Panc1 (cell line): ENCODE measurements at regions not wholly inside any gene's neighbourhood (a gene's known extent, or its start where the extent isn't known, plus 50 kb on each side); places are given as distances from the start of the nearest gene placed in this dataset.

Source experiments
- ATAC-seq: fragments of 200-7000 bp; cut with Tn5 transposase; 2 replicates; pipeline ENCODE4 v1.9.1; 2020; ENCODE audit warnings: mild to moderate bottlenecking, moderate library complexity
- BruUV-seq: library from RNA; stranded (reverse); fragments of 400-500 nt; replicated peaks from 2 replicates; lab custom pipeline; 2021; lab: Mats Ljungman, UMichigan
- CTCF ChIA-PET: fragments of 300-600 bp; sonication (Branson Sonifier 250); formaldehyde crosslinking; loops from one replicate; lab custom pipeline; 2022; ENCODE audit warnings: antibody characterized with exemption; lab: Charles Lee
- POLR2A ChIA-PET: fragments of 300-600 bp; sonication (Branson Sonifier 250); formaldehyde crosslinking; loops from one replicate; lab custom pipeline; 2022; ENCODE audit warnings: antibody characterized with exemption; lab: Charles Lee
- DNase-seq: peaks from one replicate; pipeline ENCODE4 v3.0.0-alpha.2; 2010; ENCODE audit warnings: low read depth, low spot score
- H3K27ac ChIP-seq: 2 replicates; pipeline ENCODE4 v1.5.1; 2011; ENCODE audit warnings: mild to moderate bottlenecking, low read length, inconsistent platforms
- H3K27me3 ChIP-seq: fragments of 200-500 bp; sonication (Bioruptor generic); 2 replicates; pipeline ENCODE4 v1.6.0; 2014; ENCODE audit warnings: low read length, inconsistent platforms; ENCODE audit not compliant: control insufficient read depth, insufficient read depth
- H3K36me3 ChIP-seq: fragments of 200-500 bp; sonication (Bioruptor generic); 2 replicates; pipeline ENCODE4 v1.5.1; 2014; ENCODE audit warnings: inconsistent platforms, mild to moderate bottlenecking, low read length, moderate library complexity; ENCODE audit not compliant: control insufficient read depth, insufficient read depth
- H3K4me1 ChIP-seq: 2 replicates; pipeline ENCODE4 v1.5.1; 2011; ENCODE audit warnings: inconsistent platforms, mild to moderate bottlenecking, low read length, moderate library complexity; ENCODE audit not compliant: control insufficient read depth, insufficient read depth
- H3K4me3 ChIP-seq, 2 experiments: 2 replicates each; pipeline ENCODE4 v1.5.1; 2011 to 2012; ENCODE audit warnings: low read depth in 2 of 2, low read length in 2 of 2, mild to moderate bottlenecking in 2 of 2, inconsistent platforms in 1 of 2, moderate library complexity in 1 of 2
- H3K9me3 ChIP-seq: fragments of 200-500 bp; sonication (Bioruptor generic); 2 replicates; pipeline ENCODE4 v1.5.1; 2014; ENCODE audit warnings: low read depth, mild to moderate bottlenecking, inconsistent platforms, low read length, moderate library complexity; ENCODE audit not compliant: control insufficient read depth, insufficient read depth
- CTCF ChIP-seq: fragments of 450-650 bp; IDR thresholded peaks from 2 replicates; pipeline ENCODE4 v1.5.1; 2017; ENCODE audit warnings: mild to moderate bottlenecking
- POLR2AphosphoS5 ChIP-seq: IDR thresholded peaks from 2 replicates; pipeline ENCODE4 v1.6.1; 2012; ENCODE audit warnings: mild to moderate bottlenecking, low read depth, low read length, moderate library complexity
- REST ChIP-seq, 2 experiments: IDR thresholded peaks; 2 replicates each; pipeline ENCODE4 v1.6.1; 2011 to 2012; ENCODE audit warnings: low read depth in 2 of 2, control low read depth in 1 of 2, low read length in 1 of 2, mild to moderate bottlenecking in 1 of 2, moderate library complexity in 1 of 2; ENCODE audit not compliant: insufficient read depth in 1 of 2
- SIN3A ChIP-seq: IDR thresholded peaks from 2 replicates; pipeline ENCODE4 v1.6.1; 2012; ENCODE audit warnings: low read depth, mild to moderate bottlenecking, low read length, moderate library complexity, borderline replicate concordance; ENCODE audit not compliant: insufficient read depth
- TCF7L2 ChIP-seq: IDR thresholded peaks from 2 replicates; pipeline ENCODE4 v1.6.1; 2011; ENCODE audit warnings: mild to moderate bottlenecking, low read depth, low read length, inconsistent platforms
- in situ Hi-C: cut with HindIII; loops from 2 replicates; pipeline ENCODE4 v1.10.0; 2016; ENCODE audit warnings: low sequenced_read_pairs, low pct_unique_long_range_greater_than_20kb
- intact Hi-C: fragments of 100-400 bp; cut with micrococcal nuclease; formaldehyde crosslinking; loops from one replicate; pipeline ENCODE4 v1.10.0; 2022; ENCODE audit not compliant: unreplicated experiment

GRCh38 chr11:57116654-57117053 is 65.1 kb upstream of the LRRC55 start:
- CTCF ChIA-PET: interaction anchor here (2.0 kb wide), 1 partner anchor 132 kb away, joined by 7 read pairs; no protein-coding TSS in a partner anchor
- intact Hi-C loops: loop anchor here (1.0 kb wide), 2 partner anchors 133 to 275 kb away; no protein-coding TSS in a partner anchor
- H3K36me3 ChIP-seq: no peaks in the 10 kb centered on the region
- DNase-seq: peak; percentile 8
- H3K27ac ChIP-seq: no peak overlapping the region
- BruUV-seq: no TSS peak
- no peak overlapping the region for H3K4me3 ChIP-seq
- H3K27me3 ChIP-seq: peaks cover under 1% of the 10 kb centered on the region; the same call in 1 of the 2 replicates
- no peaks in the 10 kb centered on the region for H3K9me3 ChIP-seq
- TF ChIP-seq POLR2AphosphoS5: no peak
- no peak for TF ChIP-seq REST (IDR thresholded peaks at IDR 0.05; ENCODE audit: insufficient read depth in 1 of 2, low read depth in 2 of 2, low read length in 1 of 2)
- peak; percentile 80 for TF ChIP-seq CTCF
- no peaks in the 10 kb centered on the region for H3K4me1 ChIP-seq
- POLR2A ChIA-PET: no interaction called here
- in situ Hi-C loops: no loop called here
- ATAC-seq: peak; percentile 82

- ChIA-PET CTCF (interaction anchor here (0.6 to 2.0 kb wide), 2 partner anchors 129 to 373 kb away, joined by 3 to 4 read pairs; no protein-coding TSS in a partner anchor), POLR2A (no interaction called here)
- intact Hi-C loops (no loop called here), in situ Hi-C loops (no loop called here)
- ATAC-seq (no peak), DNase-seq (no peak)
- no peaks in the 10 kb centered on the region for H3K9me3 ChIP-seq
- TF ChIP-seq CTCF: no peak
- TF ChIP-seq POLR2AphosphoS5: no peak
- no peak for TF ChIP-seq REST (IDR thresholded peaks at IDR 0.05; ENCODE audit: insufficient read depth in 1 of 2, low read depth in 2 of 2, low read length in 1 of 2)
- TF ChIP-seq TCF7L2: no peak
- no peak for TF ChIP-seq SIN3A
- H3K4me1 ChIP-seq: no peaks in the 10 kb centered on the region
- no peaks in the 10 kb centered on the region for H3K36me3 ChIP-seq
- no peak overlapping the region for H3K27ac ChIP-seq
- H3K27me3 ChIP-seq: peaks cover 4% of the 10 kb centered on the region
- no TSS peak for BruUV-seq
- no peak overlapping the region for H3K4me3 ChIP-seq
These were observed 61.4 kb upstream of the LRRC55 start for GRCh38 chr11:57120192-57120965.
